HG02610 (cell line): ENCODE measurements at regions not wholly inside any gene's neighbourhood (a gene's known extent, or its start where the extent isn't known, plus 50 kb on each side); places are given as distances from the start of the nearest gene placed in this dataset.
"Not testable (repeated sequence)": the region's sequence is repeated elsewhere in the genome, so short reads cannot be mapped to it uniquely, and the experiment has no call there.

Experiments
- ATAC-seq: cut with Tn5 transposase; IDR thresholded peaks from one replicate; pipeline ENCODE4 v1.9.1; 2021; ENCODE audit warnings: mild to moderate bottlenecking, moderate library complexity; ENCODE audit not compliant: unreplicated experiment

DNA sequence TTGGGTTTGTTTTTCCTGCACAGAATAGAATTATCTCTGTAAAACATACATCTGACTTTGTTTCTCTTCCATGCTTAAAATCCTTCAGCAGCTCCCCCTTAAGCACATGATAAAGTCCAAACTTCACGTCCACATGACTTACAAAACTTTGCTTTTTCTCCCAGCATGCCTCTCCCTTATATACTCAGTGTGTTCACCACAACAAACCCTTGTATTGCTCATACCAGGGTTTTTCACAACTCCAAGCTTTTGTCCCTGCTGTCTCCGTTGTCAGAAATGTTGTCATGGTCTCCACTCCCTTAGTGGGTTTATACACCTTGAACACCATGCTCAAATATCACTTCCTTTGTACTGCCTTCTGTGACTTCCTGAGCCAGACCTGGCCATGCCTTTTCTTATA is 91.1 kb upstream of the MITF start:
- ATAC-seq = no peak

DNA sequence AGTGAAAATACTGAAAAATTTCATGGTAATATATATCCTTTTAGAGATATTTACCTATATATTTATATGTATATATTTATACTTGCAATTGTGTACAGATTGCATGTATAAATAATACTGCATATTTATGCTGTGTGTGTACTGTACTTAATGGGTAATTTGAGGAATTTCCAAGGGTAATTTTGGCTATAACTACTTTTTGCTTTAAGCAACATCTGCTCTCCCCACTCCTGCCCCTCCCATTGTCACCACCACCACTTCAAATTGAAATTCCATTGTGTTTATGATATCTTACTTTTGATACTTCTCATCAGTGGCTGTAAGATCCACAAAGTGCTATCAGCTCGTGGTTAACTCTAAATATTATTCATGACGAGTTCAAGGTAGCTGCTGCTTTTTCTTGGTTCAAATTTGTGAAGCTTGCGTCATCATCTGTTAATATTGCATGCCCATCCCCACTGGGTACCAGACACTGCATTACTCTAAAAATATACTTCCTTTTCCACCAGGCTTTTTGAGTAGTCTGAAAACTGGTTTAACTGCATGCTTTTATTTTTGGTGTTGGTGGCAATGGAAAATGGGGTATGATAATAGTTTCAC is 91.7 kb upstream of the MITF start:
- no peak for ATAC-seq

GRCh38 chr3:69647081-69647480 is 92.2 kb upstream of the MITF start:
- no peak for ATAC-seq

DNA sequence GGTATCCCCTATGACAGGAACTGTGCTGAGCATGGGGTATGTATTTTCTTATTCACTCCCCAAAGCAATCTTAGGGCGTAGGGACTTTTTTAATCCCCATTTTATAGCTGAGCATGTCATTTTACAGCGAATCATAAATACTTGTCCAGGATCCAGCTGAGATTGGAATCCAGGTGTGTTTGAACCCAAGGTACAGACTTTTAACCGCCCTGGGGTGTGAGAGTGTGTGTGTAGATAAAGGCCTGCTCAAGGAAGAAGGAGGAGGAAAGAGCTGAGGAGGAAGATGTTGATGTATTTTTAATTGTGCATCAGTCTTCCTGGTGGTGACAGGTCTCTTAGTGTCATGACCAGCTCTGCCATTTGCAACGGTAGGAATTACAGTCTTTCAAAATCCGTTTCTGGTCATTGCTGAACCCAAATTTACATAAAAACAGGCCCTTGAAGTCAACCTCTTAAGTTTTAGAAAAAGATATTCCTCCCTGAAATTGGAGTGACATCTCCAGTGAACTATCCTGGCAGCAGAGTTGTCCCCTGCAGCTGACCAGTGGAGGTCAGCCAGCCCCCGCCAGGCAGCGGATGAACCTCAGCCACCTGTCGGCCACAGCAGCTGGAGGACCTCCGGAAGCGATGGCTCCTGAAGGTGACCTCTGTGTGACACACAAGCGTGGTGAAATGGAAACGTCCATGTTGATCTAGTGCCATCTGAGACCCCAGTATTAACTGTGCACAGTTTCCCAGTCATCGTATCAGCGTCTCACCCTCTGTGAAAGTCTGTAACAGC is 92.8 kb upstream of the MITF start:
- no peak for ATAC-seq

- no peak for ATAC-seq
Observed at GRCh38 chr3:69642606-69643005, 96.7 kb upstream of the MITF start.

DNA sequence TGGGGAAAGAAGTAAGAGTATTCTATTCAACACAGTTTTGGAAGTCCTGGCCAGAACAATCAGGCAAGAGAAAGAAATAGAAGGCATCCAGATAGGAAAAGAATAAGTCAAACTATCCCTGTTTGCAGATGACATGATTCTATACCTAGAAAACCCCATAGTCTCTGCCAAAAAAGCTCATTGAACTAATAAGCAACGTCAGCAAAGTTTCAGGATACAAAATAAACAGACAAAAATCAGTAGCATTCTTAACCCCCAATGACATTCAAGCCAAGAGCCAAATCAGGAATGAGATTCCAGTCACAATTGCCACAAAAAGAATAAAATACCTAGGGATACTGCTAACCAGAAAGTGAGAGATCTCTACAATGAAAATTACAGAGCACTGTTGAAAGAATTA is 99.4 kb upstream of the MITF start:
- ATAC-seq = no peak

DNA sequence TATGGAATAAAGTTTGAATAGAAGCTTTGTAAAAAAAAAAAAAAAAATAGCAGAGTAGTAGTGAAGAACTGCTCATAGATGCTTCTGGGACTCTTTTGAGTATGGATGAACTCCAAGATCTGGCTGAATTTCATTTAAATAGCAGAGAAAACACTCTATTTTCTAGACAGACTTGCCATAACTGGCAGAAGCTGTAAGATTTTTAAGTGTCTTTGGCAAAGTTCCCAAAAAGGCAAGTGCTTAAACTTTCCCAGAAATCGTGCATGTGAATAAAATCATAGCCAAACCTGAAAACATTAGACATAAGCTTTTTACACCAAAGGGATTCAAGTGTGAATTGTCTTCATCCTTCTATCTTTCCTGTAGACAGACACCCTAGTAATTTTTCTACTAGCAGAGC is 110.3 kb upstream of the MITF start:
- ATAC-seq = no peak

DNA sequence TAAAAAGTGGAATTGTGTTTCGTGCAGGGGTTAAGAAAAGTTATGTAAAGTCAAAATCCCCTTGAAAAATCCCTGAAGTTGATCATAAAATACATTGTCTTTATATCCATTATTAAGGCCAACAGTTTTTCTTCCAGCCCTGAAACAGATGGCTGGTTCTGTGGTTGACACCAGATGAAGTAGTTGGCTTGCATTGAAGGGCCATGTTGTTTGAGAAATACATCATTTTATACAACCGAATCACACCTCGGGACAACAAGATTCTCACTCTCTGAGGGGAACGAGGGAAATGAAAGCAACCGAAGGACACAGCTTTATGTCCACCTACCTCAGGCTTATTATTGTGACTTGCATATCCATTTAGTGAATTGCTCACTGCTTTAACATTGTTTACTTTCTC is 126.0 kb upstream of the MITF start:
- ATAC-seq = no peak

DNA sequence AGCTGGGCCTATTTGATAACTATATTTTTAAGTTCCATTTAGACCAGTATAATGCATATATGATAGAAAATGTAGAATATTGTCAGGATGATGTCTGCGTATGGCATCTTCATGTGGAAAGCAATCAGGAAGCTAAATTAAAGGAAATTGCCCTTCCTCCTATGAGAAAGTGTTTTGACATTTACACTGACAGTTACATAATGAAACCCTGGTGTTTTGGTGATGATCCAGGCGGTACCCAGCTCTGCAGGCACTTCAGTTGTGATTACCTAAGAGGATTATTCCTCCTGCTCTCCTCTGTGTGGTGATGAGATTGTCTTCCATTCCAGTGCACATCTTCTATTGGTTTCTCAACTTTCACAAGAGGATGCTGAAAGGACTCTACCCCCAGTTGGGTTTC is 126.5 kb upstream of the MITF start:
- ATAC-seq = no peak

GRCh38 chr3:69609566-69609965 is 129.7 kb upstream of the MITF start:
- not testable (repeated sequence) for ATAC-seq

DNA sequence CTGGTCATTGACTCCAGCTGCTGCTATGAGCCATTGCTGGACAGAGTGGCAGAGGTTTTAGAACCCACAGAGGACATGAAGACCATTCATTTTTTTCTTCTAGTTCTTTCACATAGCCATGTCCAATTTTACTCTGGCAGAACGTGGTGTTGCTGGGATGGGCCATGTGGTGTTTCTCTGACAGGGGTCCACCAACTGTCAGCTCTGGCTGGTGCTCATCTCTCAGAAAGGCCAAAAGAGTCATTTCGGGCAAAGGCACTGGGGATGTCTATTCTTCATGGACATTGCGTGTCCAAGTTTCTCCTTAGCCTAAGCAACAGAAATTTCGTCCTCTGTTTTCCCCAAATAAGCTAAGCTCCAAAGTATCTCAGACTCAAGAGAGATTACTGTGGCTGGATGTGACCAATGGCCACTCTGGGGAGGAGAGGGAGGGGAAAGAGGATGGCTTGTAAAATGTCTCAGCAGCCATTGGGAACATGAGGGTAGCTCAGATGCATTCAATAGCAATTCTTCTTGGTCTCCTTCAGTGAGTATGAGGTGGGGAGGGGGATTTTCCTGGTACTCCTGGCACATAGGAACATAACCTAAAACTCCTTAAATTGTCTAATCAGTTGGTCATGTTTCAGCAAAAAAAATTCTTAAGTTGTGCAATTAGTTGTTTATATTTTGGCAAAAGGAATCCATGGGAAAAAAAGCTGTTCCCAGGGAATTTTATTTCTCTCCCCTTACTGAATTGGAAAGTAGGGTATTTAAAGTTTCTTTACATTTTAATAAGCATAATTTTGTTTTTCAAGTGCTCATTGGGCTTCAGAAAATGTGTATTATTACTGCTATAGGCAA is 131.6 kb upstream of the MITF start:
- ATAC-seq = no peak

DNA sequence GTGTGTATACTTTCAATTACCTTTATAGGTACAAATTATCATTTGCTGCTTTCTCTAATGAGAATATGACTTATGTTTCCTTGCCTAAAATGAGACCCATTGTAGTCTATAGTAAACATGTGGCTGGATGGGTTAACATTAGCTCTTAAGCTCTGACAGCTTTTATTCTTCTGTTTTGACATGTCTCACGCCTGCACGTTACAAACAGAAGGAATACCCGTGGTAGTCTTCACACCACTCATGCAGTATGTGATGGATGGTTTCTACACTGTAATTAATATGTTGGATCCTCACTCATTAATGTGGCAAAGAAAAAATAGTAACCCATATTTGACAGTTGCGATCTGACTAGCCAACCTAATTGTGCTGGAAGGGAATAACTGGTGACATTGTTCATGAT is 133.4 kb upstream of the MITF start:
- ATAC-seq = no peak

- no peak for ATAC-seq
Observed at GRCh38 chr3:69604735-69605450, 134.4 kb upstream of the MITF start.

DNA sequence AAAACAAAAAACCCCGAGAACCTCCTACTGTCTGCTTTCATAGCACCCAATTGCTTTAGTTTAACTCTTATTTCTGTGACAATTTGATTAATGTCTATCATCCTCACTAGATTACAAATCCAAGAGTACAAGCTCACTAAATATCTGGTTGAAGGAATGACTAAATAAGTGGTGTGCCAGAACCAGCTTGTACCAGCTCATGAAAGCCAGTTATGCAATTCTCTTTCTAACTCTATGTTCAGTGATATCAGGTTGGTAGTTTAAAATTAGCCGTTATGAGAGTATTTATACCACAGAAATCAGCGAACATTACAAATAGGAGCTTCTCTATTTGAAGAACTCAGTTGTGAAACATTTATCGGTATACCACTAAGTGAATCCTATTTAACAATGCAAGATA is 137.2 kb upstream of the MITF start:
- ATAC-seq = no peak

GRCh38 chr3:69594286-69594685 is 145.0 kb upstream of the MITF start:
- ATAC-seq = no peak

GRCh38 chr3:69591164-69591736 is 148.0 kb upstream of the MITF start:
- no peak for ATAC-seq

GRCh38 chr3:69590111-69590510 is 149.2 kb upstream of the MITF start:
- ATAC-seq = no peak

DNA sequence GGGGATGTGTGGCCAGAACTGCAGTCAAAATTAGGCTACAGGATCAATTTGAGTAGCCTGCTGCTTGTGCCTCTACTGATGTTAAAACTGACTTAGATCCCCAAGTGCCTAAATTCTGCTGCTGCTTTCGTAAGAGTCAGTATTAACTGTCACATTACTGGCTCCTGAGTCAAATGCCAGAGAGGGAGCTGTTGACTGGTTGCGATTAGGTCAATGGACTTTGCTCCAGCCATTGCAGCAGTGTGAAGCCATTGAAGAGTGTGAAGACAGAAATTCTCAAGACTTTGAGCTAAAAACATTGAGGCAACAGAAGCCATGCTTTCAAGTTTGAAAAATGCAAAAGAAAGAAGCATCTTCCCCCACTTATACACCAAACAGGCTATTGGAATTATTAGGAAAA is 151.1 kb upstream of the MITF start:
- ATAC-seq = no peak

DNA sequence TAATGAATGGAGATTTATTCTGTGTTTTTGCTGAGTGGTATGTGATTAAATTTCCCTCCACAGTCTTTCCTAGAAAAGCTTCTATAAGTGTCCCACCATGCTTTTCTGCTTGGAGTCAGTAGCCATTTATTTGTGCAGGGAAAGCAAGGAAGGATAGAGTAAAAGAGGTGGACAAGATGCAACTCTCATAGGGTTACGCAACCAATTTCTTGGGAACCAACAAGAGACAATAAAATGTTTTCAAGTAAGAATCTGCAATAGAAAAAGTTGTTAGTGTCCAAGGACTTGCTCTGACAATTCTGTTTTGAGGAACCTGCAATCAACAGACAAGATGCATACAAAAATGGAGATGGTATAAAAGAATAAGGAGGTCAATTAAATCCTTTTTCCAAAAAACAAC is 153.8 kb upstream of the MITF start:
- ATAC-seq = no peak

GRCh38 chr3:69582044-69582443 is 157.2 kb upstream of the MITF start:
- ATAC-seq = no peak
